GM18502 (cell line): ENCODE measurements at regions not wholly inside any gene's neighbourhood (a gene's known extent, or its start where the extent isn't known, plus 50 kb on each side); places are given as distances from the start of the nearest gene placed in this dataset.

Experiments used
- ATAC-seq: cut with Tn5 transposase; IDR thresholded peaks from one replicate; pipeline ENCODE4 v1.9.1; 2021; ENCODE audit warnings: mild to moderate bottlenecking; ENCODE audit not compliant: unreplicated experiment, poor library complexity

DNA sequence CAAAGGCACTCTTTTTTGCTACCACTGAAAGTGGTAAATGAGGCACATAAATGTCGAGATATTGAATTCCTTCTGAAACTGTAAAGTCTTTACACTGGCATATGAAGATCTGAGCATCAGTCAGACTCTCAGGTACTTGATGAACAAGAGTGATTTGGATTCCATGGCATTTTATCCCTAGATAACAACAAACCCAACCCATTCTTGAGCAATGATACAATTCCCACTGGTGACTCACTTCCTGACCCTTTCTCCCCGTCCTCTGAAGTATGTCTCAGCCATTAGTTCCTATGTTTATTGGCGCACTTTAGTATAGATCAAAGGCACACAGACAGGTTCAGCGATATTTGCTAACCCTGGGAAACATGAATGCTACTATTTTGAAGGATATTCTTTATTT lies 147.0 kb upstream of the RBFOX1 start:
- ATAC-seq = no peak

DNA sequence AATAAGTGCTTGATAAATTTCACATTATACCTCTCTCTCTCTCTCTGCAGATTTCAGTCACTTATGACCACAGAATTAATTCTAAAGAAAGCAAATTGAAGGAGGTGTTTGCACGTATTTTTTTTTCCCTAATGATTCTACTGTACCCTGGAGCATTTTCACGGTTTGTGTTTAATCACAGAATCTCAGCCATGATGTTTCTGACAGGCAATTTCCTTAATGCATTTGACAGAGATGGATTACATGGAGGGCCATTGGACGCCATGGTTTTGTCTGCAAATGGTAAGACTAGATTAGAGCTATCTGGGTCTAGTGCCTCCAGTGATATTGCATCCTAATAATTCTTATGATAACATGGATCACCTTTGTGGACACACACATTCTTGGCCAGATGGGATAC lies 147.5 kb upstream of the RBFOX1 start:
- ATAC-seq = no peak

DNA sequence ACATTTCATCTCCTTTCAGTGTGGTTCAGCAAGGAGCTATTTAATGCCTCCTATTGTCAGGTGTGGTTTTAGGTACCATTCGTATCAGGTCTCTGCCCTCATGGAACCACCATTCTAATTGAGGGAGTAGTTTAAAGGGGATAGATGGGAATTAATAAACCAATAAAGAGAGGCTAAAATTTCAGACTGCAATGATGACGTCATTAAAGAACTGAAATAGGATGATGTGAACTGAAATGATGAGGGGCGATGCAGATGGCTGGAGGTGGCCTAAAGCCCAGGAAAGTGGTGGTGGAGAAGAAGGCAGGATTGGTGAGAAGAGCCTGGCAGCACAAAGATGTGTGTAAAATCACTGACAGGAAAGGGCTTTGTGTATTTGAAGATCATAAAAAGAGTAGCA lies 148.9 kb upstream of the RBFOX1 start:
- ATAC-seq = no peak

DNA sequence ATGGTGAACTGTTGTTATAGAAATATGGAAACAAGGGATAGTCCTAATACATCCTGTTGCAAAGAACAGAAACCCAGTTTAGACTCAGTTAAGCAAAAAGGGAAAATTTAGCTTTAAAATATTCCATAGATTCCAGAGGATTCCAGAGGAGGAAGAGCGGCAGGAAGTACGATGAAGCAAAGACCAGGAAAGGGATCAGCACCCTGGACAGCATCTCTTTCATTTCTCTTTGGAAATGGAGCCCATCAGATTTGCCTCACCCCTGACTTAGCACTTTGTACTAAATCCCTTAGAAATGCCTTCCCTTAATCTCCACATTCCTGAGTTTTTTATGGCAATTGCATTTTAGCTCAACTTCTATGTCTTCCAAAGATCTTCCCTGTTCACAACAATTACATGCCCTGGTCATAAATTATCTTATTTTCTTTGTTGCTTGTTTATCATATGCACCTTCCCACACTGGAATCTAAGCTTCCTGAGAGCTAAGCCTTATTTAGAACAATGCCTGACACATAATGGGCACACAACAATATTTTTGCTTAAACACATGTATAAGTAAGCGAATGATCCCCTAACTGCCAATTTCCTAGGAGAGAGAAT lies 150.0 kb upstream of the RBFOX1 start:
- ATAC-seq = no peak

DNA sequence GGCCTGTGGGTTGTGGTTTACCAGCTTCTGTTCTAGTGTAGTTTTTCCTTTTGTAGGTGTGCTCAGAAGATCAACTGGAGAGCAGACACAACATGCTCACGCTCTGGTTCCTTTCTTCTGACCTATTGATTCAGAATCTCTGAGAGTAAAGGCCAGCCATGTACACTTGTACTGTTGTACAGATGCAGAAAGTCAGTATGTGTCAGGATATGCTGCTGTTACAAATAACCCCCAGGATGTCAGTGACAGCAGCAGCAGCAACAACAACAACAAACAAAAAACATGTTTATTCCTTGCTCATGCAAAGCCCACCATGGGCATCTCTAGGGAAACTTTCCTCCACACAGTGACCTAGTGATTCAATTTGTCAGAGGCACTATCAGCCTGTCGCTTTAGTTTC lies 154.8 kb upstream of the RBFOX1 start:
- no peak for ATAC-seq

DNA sequence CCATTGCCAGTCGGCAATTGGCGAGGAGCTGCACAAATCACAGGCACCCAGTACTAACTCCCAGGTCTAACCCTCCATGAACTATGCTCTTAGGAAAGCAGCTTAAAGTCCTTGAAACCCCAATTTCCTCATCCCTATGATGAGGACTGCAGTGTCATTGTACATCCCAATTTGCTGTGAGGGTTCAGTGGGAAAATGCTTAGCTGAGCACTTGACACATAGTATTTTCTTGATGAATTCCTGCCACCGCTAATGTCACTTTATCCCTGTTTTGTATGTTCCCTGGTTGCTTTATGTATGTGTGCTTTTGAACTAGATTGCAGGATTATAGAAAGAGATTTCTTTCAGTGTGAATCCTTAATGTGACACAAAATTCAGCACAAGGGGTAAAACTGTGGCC lies 161.5 kb upstream of the RBFOX1 start:
- no peak for ATAC-seq

DNA sequence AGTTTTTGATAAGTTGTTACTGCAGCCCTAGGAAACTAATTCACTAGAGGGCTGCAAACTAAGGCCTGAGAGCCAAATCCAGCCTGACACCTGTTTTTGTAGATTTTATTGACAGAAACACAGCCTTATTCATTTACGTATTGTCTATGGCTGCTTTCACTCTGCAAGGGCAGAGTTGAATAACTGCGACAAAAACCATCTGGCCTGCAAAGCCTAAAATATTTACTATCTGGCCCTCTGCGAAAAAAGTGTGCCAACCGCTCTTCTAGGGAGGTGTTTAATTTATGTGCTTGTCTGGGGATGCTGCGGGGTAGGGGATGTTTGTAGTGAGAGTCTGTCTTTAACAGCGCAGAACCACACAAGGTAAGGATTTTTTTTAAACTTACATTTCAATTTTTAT lies 165.0 kb upstream of the RBFOX1 start:
- no peak for ATAC-seq

DNA sequence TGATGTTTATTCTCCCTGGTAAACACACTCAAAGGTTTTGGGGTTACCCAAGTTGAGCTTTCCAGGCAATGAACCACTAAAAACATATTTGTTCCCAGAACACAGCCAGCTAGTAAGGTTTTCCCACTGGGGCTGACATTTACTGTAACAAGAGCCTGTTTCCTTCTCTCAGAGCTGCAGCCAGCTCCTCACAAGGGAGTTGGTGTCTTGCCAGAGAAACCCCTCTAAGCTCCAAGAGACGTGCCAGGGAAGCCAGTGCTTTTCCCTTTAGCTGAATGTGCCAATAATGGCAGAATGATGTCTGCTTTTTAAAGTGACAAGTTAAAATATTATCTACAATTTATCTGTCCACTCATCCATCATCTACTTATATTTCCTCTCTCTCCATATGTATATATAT lies 170.8 kb upstream of the RBFOX1 start:
- no peak for ATAC-seq

DNA sequence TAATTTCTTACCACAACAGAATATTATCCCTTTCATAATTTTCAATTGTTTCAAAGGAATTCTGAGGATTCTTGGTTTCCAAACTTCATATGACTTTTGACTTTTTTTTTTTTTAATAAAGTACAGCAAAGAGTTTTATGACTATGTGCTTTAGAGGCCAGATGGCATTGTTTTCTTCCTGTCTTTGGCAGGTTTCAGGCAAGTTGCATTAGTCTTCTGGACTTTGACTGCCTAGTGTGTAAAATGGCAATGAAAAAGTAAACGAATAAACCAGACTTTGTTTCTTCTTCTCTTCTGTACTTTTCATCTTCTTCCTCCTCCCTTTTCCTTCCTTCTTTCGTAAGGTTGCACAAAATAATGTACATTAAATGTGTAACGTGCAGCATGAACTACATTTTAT lies 172.6 kb upstream of the RBFOX1 start:
- no peak for ATAC-seq

DNA sequence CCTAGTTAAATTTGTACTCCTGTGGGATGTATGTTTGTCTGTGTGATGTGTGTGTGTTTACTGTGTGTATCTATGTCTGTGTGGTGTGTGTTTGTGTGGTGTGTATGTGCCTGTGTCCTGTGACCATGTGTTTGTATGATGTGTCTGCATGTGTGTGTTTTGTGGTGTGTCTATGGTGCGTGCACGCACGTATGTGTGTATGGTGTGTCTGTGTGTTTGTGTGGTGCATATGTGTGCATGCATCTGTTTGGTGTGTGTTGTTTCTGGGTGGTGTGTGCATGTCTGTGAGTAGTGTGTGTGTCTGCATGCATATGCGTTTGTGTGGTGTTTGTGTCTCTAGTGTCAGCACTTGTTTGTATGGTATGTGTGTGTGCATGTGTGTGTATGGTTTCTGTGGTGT lies 174.2 kb upstream of the RBFOX1 start:
- no peak for ATAC-seq

DNA sequence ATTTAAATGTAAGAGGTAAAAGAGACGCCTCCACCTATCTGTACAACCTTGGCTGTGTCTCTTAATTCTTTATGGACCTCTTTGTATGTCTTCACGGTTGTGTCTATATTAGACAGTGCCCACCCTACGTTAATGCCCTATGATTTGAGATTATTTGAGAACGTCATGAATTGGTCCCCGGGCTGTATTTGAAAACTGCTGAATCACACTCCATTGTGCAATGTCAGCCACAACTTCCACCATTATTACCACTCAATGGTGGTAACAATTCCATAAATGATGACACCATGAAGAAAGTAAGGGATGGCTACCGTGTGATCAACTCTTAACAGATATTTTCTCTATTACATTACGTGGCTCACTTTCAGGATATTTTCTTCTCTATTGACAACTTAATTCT lies 182.4 kb upstream of the RBFOX1 start:
- no peak for ATAC-seq

DNA sequence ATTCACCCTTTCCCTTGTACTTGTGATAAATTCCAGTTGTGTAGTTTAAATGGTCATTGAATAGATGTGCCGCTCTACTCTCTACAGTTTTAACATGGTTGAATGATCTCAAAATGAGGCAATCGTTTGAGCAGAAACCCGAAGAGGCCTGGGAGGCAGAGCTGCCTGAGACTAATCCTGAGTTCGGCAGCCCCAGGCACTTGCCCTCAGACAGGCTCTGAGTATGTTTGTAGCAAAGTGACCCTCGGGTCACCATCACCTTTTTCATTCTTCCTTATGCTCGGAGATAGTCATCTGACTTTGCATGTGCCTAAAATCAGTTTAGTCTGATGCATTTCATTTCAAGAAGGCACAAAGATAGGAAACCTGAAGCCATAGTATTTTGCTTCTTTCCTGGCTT lies 184.0 kb upstream of the RBFOX1 start:
- ATAC-seq = no peak

DNA sequence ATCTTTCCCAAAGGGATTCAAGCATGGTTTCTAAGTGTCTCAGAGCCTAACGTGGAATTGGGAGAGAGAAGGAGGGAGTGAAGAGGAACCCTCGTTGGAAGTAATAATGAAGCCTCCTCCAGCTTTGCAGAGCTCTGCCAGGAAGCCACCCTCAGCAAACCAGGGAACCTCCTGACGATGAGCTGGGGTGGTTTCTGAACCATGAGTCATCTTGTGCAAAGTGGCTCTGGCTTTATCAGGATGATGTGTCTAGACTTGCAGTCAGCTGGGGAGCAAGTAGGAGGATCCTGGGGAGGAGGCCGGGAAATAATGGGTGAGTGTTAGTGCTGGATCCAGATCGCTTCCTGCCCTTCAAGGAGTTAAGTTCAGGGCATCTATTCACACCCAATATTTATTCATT lies 191.7 kb upstream of the RBFOX1 start:
- no peak for ATAC-seq

DNA sequence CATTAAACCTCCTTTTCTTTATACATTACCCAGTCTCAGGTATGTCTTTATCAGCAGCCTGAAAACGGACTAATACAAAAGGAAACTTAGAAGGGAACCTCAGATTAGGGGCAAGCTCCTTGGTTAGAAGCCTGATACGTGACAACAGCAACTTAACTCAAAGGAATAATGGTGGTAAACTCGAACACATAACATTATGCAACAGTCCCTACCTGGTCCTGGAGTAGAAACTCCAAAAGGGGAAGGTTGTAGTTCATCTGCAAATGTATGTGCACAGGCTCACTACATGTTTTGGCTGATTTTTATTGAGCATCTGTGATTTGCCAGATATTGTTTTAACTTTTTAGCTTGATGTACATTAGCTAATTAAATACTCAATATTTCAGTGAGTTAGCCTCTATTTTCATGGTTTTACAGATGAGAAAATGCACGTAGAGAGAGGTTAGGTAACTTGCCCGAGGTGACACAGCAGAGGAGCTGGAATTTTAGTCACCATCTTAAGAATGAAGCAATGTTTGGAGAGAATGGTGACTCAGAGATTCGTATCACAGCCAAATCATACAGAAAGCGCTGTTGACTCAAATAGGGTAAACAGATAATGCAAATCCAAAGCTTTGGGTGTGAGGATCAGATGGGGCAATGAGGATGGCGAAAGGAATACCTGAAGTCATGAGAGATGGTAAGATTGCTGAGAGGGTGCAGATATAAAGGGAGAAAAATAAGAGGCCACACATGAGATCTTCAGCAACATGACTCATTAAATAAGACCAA lies 194.9 kb upstream of the RBFOX1 start:
- no peak for ATAC-seq

DNA sequence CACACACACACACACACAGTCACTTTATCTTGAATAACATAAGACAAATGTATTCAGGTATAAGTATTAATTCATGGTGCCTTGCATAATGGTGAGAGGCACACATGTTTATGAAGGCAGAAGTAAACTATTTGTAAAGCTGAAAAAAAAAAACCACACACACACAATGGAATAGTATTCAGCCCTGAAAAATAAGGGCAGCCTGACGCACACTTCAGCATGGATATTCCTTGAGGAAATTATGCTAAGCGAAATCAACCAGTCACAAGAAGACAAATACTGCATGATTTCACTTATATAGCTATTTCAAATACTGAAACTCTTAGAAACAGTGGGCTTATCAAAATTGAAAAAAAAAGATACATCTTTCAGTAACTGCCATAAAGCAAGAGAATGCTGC lies 200.2 kb upstream of the RBFOX1 start:
- ATAC-seq = no peak

DNA sequence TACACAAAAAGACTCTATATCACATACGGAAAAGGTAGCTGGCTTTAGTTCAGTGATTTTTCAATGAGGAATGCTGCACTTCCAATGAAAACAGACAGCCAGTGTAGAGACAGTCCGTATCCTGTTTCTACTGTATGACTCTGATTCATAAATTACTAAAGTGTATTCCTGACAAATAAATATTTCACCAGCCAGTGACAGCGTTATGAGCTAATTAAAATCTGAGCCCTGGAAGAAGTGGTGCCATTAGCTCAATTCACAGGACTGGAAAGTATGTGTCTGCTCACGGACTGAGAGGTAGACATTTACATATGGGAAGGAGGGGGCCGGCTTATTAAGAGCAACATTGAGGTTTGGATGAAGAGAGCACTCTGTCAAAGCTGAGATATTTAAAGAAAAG lies 207.9 kb upstream of the RBFOX1 start:
- ATAC-seq = no peak

DNA sequence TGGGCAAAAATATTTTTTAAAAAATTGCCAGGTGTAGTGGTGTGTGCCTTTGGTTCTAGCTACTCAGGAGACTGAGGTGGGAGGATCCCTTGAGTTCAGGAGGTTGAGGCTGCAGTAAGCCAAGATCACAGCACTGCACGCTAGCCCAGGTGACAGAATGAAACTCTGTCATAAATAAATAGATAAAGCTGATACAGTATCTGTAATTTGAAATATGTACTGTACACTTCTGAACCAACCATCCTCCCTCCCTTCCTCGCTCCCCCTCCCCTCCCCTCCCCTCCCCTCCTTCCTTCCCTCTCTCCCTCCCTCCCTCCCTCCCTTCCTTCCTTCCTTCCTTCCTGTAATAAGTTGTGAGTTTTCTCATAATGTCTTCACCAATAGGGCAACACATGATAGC lies 208.4 kb upstream of the RBFOX1 start:
- ATAC-seq = no peak

DNA sequence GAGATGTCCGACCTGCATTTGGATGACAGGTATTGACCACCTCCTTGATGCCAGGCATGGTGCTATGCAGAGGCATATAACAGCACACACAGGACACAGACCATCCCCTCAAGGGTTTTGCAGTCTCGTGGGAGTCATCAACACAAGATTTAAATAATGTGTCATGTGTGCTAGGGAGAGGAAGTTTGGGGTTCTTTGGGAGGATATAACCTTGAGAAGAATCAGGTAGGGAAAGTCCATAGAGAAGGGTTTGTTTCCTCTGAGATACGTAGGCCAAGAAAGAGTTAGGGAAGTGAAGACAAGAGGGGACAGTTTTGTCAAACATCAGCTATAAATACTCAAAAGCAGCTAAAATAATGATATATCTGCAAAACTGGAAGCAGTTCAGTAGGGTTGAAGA lies 215.9 kb upstream of the RBFOX1 start:
- no peak for ATAC-seq

DNA sequence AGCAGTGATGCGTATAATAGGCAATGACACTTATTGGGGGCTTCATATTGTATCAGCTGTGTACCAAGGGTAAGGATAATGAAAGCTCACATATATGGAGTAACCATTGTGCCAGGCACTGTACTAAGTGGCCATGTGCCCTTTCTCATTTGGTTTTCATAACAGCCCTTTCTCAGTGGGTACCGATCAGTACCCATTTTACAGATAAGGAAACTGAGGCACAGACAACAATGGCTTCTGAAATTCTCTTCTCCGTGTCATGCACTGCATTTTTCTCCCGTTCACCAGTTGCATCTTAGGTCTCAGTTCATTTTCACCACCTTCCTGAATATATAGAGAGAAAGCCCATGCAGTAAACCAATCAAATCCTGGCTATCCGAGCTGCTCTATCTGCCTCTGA lies 216.7 kb upstream of the RBFOX1 start:
- ATAC-seq = no peak

DNA sequence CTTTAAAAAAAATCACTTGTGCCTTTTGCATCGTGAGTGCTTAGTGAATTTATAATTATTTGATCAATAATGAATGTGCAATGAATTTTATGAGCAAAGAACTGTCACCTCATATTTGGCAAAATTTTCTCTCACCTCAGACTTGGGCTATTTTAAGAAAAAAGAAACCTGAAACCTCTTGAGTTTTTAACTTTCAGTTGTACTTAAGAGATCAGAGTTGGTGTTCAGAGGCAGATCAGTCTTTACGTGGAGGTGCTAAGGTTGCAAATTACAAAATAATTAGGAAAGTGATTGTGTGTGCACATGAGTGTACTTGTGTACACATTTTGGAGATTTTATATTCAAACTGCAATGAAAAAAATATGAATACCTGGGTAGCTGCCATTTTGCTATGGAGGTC lies 218.7 kb upstream of the RBFOX1 start:
- ATAC-seq = no peak

DNA sequence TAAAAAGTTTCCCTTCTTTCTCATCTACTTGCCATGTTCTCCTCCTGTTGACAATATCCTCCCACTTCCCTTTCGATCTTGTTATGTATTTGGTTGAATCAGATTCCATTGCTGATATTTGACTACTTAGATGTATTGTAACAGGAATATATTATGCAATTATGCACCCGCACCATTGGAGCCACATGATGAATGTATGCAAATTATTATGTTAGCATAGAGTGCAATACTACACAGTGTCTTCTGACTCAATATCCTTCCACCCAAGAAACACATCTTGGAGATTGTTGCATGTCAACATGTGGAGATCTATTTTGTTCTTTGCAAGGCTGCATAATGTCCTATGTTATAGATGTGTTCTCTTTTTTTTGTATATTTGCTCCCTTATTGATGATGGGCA lies 219.2 kb upstream of the RBFOX1 start:
- ATAC-seq = no peak

DNA sequence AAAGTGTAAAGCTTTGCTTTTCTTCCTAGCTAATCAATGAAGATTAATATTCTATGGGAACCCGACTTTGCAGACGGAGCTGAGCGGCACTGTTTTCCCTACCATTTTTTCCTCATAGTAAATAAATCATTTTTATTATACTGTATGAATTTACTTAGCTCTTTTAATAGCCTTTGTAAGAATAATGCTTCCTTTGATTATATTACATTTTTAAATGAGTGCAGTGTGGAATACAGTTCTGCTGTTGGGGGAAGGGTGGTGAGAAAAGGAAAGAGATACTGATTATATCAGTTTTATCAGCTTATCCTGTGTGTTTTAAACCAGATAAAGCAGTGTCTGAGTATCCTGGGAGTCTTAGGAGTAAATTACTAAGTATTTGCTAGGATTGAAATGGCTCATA lies 221.4 kb upstream of the RBFOX1 start:
- no peak for ATAC-seq
